Smooth muscle cell of the brain vasculature (primary cell): ENCODE measurements at regions not wholly inside any gene's neighbourhood (a gene's known extent, or its start where the extent isn't known, plus 50 kb on each side); places are given as distances from the start of the nearest gene placed in this dataset.

Experiments used
- DNase-seq: peaks from one replicate; pipeline ENCODE4 v3.0.0-alpha.2; 2012; ENCODE audit warnings: low read depth, low spot score

- no peak for DNase-seq
Observed at GRCh38 chr1:87508247-87508787, 179.6 kb downstream of the LMO4 start.

GRCh38 chr1:87510540-87510939 lies 181.9 kb downstream of the LMO4 start:
- DNase-seq = no peak

GRCh38 chr1:87511449-87511848 lies 182.8 kb downstream of the LMO4 start:
- no peak for DNase-seq

GRCh38 chr1:87512431-87512830 lies 183.8 kb downstream of the LMO4 start:
- no peak for DNase-seq

- no peak for DNase-seq
Observed at GRCh38 chr1:87513255-87513654, 184.6 kb downstream of the LMO4 start.

GRCh38 chr1:87513966-87514660 lies 185.4 kb downstream of the LMO4 start:
- DNase-seq = no peak

- no peak for DNase-seq
Observed at GRCh38 chr1:87515781-87516180, 187.1 kb downstream of the LMO4 start.

- no peak for DNase-seq
Observed at GRCh38 chr1:87518794-87519193, 190.1 kb downstream of the LMO4 start.

- DNase-seq = no peak
Observed at GRCh38 chr1:87521452-87521851, 192.8 kb downstream of the LMO4 start.

- DNase-seq = no peak
Observed at GRCh38 chr1:87523466-87523865, 194.8 kb downstream of the LMO4 start.

- no peak for DNase-seq
Observed at GRCh38 chr1:87524021-87524754, 195.5 kb downstream of the LMO4 start.

GRCh38 chr1:87528754-87529517 lies 200.3 kb downstream of the LMO4 start:
- DNase-seq = no peak

GRCh38 chr1:87530042-87530807 lies 201.5 kb downstream of the LMO4 start:
- DNase-seq = no peak

- no peak for DNase-seq
Observed at GRCh38 chr1:87535551-87535950, 206.9 kb downstream of the LMO4 start.

GRCh38 chr1:87539147-87539546 lies 210.5 kb downstream of the LMO4 start:
- DNase-seq = no peak

GRCh38 chr1:87542697-87543096 lies 214.0 kb downstream of the LMO4 start:
- no peak for DNase-seq

GRCh38 chr1:87549738-87550137 lies 221.1 kb downstream of the LMO4 start:
- DNase-seq = no peak

GRCh38 chr1:87553511-87553910 lies 224.8 kb downstream of the LMO4 start:
- no peak for DNase-seq

- DNase-seq = no peak
Observed at GRCh38 chr1:87555366-87555765, 226.7 kb downstream of the LMO4 start.

- no peak for DNase-seq
Observed at GRCh38 chr1:87556326-87556725, 227.6 kb downstream of the LMO4 start.

- no peak for DNase-seq
Observed at GRCh38 chr1:87558921-87559320, 230.2 kb downstream of the LMO4 start.

GRCh38 chr1:87560137-87560536 lies 231.5 kb downstream of the LMO4 start:
- no peak for DNase-seq
